ENCODE measurements at regions not wholly inside any gene's neighbourhood (a gene's known extent, or its start where the extent isn't known, plus 50 kb on each side); places are given as distances from the start of the nearest gene placed in this dataset.
A peak's percentile ranks its signal among the peaks of the same experiment; 100 is the strongest.
"Not testable (repeated sequence)": the region's sequence is repeated elsewhere in the genome, so short reads cannot be mapped to it uniquely, and the experiment has no call there.

DNA sequence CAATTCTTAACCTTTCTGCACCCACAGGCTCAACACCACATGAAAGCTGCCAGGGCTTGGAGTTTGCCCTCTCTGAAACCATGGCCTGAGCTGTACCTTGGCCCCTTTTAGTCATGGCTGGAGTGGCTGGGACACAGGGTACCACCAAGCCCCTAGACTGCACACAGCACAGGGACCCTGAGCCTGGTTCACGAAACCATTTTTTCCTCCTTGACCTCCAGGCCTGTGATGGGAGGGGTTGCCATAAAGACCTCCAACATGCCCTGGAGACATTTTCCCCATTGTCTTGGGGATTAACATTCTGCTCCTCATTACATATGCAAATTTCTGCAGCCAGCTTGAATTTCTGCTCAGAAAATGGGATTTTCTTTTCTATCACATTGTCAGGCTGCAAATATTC is 113.4 kb downstream of the XPNPEP1 start:
- not testable (repeated sequence) for H3K36me3 ChIP-seq (ENCODE audit: control insufficient read depth, insufficient read depth, low read length); H3K27ac ChIP-seq (ENCODE audit: low read depth, low read length, severe bottlenecking); H3K4me3 ChIP-seq (ENCODE audit: extremely low read depth, insufficient read depth, low read length, poor library complexity, severe bottlenecking); H3K4me1 ChIP-seq (ENCODE audit: control insufficient read depth, insufficient read depth, low read length, poor library complexity, severe bottlenecking)
- H3K9me3 ChIP-seq (ENCODE audit: control insufficient read depth, low read length): peaks cover 20% of the 10 kb centered on the region
- whole genome bisulfite sequencing, 2 experiments (ENCODE audit: insufficient coverage in 2 of 2): no CpG with 5 or more reads among the region's 1 CpG

DNA sequence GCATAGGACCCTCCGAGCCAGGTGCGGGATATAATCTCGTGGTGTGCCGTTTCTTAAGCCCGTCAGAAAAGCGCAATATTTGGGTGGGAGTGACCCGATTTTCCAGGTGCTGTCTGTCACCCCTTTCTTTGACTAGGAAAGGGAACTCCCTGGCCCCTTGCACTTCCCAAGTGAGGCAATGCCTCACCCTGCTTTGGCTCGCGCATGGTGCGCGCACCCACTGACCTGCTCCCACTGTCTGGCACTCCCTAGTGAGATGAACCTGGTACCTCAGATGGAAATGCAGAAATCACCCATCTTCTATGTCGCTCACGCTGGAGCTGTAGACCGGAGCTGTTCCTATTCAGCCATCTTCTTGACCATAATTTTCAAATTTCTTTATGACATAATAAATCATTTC is 122.1 kb downstream of the XPNPEP1 start:
- H3K4me3 ChIP-seq (ENCODE audit: extremely low read depth, insufficient read depth, low read length, poor library complexity, severe bottlenecking); H3K4me1 ChIP-seq (ENCODE audit: control insufficient read depth, insufficient read depth, low read length, poor library complexity, severe bottlenecking); H3K36me3 ChIP-seq (ENCODE audit: control insufficient read depth, insufficient read depth, low read length); H3K27ac ChIP-seq (ENCODE audit: low read depth, low read length, severe bottlenecking); H3K9me3 ChIP-seq (ENCODE audit: control insufficient read depth, low read length): not testable (repeated sequence)
- 95 to 96% methylated on average over 4 to 9 of the region's 14 CpGs for WGBS, 2 experiments (ENCODE audit: insufficient coverage in 2 of 2)

DNA sequence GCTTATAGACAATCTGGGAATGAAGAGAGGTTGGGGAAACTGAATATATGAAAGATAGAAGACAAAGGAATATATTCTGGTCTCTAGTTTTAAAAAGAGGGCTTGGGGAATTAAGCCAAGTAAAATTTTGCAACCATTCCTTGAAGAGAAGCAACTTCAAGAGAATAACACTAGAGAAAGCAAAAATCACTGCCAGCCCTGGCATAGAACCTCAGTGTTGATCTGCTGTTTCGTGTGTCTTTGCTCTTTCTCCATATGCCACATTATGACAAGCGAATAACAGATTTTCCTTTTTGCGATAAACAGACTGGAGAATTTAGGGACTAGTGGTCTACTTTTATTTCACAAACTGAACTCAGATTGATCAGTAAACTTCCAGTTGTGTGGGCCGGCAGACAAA is 132.7 kb downstream of the XPNPEP1 start:
- 88 to 92% methylated on average over 2 to 4 of the region's 4 CpGs for WGBS, 2 experiments (ENCODE audit: insufficient coverage in 2 of 2)
- Histone ChIP-seq H3K9me3 (ENCODE audit: control insufficient read depth, low read length) (peaks cover 4% of the 10 kb centered on the region), H3K27ac (ENCODE audit: low read depth, low read length, severe bottlenecking) (no peak overlapping the region), H3K36me3 (ENCODE audit: control insufficient read depth, insufficient read depth, low read length) (no peaks in the 10 kb centered on the region), H3K4me1 (ENCODE audit: control insufficient read depth, insufficient read depth, low read length, poor library complexity, severe bottlenecking) (no peaks in the 10 kb centered on the region), H3K4me3 (ENCODE audit: extremely low read depth, insufficient read depth, low read length, poor library complexity, severe bottlenecking) (no peak overlapping the region)

GRCh38 chr10:109784236-109784635 is 139.1 kb downstream of the XPNPEP1 start:
- H3K4me3 ChIP-seq (ENCODE audit: extremely low read depth, insufficient read depth, low read length, poor library complexity, severe bottlenecking): no peak overlapping the region
- WGBS, 2 experiments (ENCODE audit: insufficient coverage in 2 of 2): 69 to 100% methylated on average over 1 to 3 of the region's 3 CpGs
- no peaks in the 10 kb centered on the region for H3K9me3 ChIP-seq (ENCODE audit: control insufficient read depth, low read length)
- no peaks in the 10 kb centered on the region for H3K36me3 ChIP-seq (ENCODE audit: control insufficient read depth, insufficient read depth, low read length)
- H3K4me1 ChIP-seq (ENCODE audit: control insufficient read depth, insufficient read depth, low read length, poor library complexity, severe bottlenecking): peaks cover 3% of the 10 kb centered on the region
- H3K27ac ChIP-seq (ENCODE audit: low read depth, low read length, severe bottlenecking): no peak overlapping the region

- Histone ChIP-seq H3K36me3 (ENCODE audit: control insufficient read depth, insufficient read depth, low read length) (no peaks in the 10 kb centered on the region), H3K4me3 (ENCODE audit: extremely low read depth, insufficient read depth, low read length, poor library complexity, severe bottlenecking) (no peak overlapping the region), H3K9me3 (ENCODE audit: control insufficient read depth, low read length) (no peaks in the 10 kb centered on the region), H3K4me1 (ENCODE audit: control insufficient read depth, insufficient read depth, low read length, poor library complexity, severe bottlenecking) (peaks cover 3% of the 10 kb centered on the region), H3K27ac (ENCODE audit: low read depth, low read length, severe bottlenecking) (no peak overlapping the region)
- WGBS, 2 experiments (ENCODE audit: insufficient coverage in 2 of 2): 68 to 93% methylated on average over 2 to 3 of the region's 5 CpGs
Measured at GRCh38 chr10:109783286-109783685, 140.0 kb downstream of the XPNPEP1 start.

- Histone ChIP-seq H3K9me3 (ENCODE audit: control insufficient read depth, low read length) (no peaks in the 10 kb centered on the region), H3K27ac (ENCODE audit: low read depth, low read length, severe bottlenecking) (no peak overlapping the region), H3K4me1 (ENCODE audit: control insufficient read depth, insufficient read depth, low read length, poor library complexity, severe bottlenecking) (peaks cover 3% of the 10 kb centered on the region), H3K36me3 (ENCODE audit: control insufficient read depth, insufficient read depth, low read length) (no peaks in the 10 kb centered on the region), H3K4me3 (ENCODE audit: extremely low read depth, insufficient read depth, low read length, poor library complexity, severe bottlenecking) (no peak overlapping the region)
Measured at GRCh38 chr10:109780997-109781396, 142.3 kb downstream of the XPNPEP1 start.

GRCh38 chr10:109778993-109779392 is 144.3 kb downstream of the XPNPEP1 start:
- Histone ChIP-seq H3K27ac (ENCODE audit: low read depth, low read length, severe bottlenecking) (no peak overlapping the region), H3K4me3 (ENCODE audit: extremely low read depth, insufficient read depth, low read length, poor library complexity, severe bottlenecking) (no peak overlapping the region), H3K4me1 (ENCODE audit: control insufficient read depth, insufficient read depth, low read length, poor library complexity, severe bottlenecking) (peaks cover 2% of the 10 kb centered on the region), H3K9me3 (ENCODE audit: control insufficient read depth, low read length) (no peaks in the 10 kb centered on the region), H3K36me3 (ENCODE audit: control insufficient read depth, insufficient read depth, low read length) (no peaks in the 10 kb centered on the region)
- WGBS, 2 experiments (ENCODE audit: insufficient coverage in 2 of 2): no CpG with 5 or more reads among the region's 4 CpGs

- WGBS, 2 experiments (ENCODE audit: insufficient coverage in 2 of 2): no CpG with 5 or more reads among the region's 2 CpGs
- Histone ChIP-seq H3K27ac (ENCODE audit: low read depth, low read length, severe bottlenecking) (no peak overlapping the region), H3K4me3 (ENCODE audit: extremely low read depth, insufficient read depth, low read length, poor library complexity, severe bottlenecking) (no peak overlapping the region), H3K4me1 (ENCODE audit: control insufficient read depth, insufficient read depth, low read length, poor library complexity, severe bottlenecking) (no peaks in the 10 kb centered on the region), H3K9me3 (ENCODE audit: control insufficient read depth, low read length) (no peaks in the 10 kb centered on the region), H3K36me3 (ENCODE audit: control insufficient read depth, insufficient read depth, low read length) (no peaks in the 10 kb centered on the region)
Measured at GRCh38 chr10:109774121-109774440, 149.2 kb downstream of the XPNPEP1 start.

DNA sequence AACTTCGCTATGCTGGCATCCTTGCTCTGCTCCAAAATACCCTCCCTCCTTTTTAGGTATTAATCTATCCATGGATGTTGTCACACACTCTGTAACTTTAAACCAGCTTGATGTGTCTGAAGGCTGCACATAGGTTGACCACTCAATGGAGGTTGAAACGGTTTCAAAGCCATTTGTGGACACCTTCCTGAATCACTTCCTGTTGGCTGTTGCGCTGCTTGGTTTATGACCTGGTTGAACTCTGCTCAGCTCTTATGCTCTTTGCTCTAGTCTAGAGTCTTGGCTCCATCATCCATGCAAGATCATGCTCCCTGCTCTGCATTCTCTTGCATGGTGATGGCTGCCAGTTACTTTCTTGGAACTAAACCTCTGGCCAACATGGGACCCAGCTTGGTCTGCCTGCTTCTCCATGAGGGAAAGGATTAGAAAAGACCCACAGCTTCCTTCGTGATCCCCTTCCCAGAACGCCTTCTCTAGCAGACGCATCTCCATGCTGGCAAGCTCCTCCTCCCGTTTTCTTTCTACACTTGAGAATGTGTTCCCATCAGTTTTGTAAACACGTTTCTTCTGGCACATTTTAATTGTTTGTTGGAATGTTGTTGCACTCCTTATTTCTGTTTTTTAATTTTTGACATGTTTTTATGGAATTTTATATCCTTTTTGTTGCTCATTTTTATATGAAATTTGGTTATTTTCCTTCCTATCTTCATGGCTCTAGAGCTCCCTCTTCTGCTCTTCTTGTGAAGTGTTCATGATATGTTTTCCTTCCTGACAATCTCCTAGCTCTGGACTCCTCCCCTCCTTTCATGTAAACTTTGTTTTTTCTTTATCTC is 149.8 kb downstream of the XPNPEP1 start:
- Histone ChIP-seq H3K27ac (ENCODE audit: low read depth, low read length, severe bottlenecking) (no peak overlapping the region), H3K36me3 (ENCODE audit: control insufficient read depth, insufficient read depth, low read length) (no peaks in the 10 kb centered on the region), H3K4me3 (ENCODE audit: extremely low read depth, insufficient read depth, low read length, poor library complexity, severe bottlenecking) (no peak overlapping the region), H3K9me3 (ENCODE audit: control insufficient read depth, low read length) (no peaks in the 10 kb centered on the region), H3K4me1 (ENCODE audit: control insufficient read depth, insufficient read depth, low read length, poor library complexity, severe bottlenecking) (no peaks in the 10 kb centered on the region)
- WGBS, 2 experiments (ENCODE audit: insufficient coverage in 2 of 2): 79 to 92% methylated on average over 5 to 7 of the region's 8 CpGs

DNA sequence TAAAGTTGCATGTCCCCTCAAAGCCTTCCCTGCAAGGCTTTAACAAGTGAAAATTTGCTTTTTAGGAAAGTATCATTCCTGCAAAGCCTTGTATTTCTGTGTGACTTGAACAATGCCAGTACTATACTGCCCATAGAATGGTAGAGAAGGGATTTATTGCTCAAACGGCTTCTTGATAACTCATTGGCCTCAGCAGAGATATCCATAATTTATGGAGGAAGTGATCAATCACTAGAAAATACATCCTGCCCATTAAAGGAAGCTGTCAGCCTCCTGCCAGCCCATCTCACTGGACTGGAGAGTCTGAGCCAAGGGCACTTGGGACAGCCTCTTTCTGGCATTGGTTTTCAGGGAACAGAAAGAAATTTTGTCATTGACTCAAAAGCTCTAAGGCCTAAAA is 152.6 kb downstream of the XPNPEP1 start:
- no CpG with 5 or more reads among the region's 1 CpG for WGBS, 2 experiments (ENCODE audit: insufficient coverage in 2 of 2)
- H3K4me3 ChIP-seq (ENCODE audit: extremely low read depth, insufficient read depth, low read length, poor library complexity, severe bottlenecking): no peak overlapping the region
- no peaks in the 10 kb centered on the region for H3K36me3 ChIP-seq (ENCODE audit: control insufficient read depth, insufficient read depth, low read length)
- H3K27ac ChIP-seq (ENCODE audit: low read depth, low read length, severe bottlenecking): peak overlapping the region; percentile 33
- H3K9me3 ChIP-seq (ENCODE audit: control insufficient read depth, low read length): no peaks in the 10 kb centered on the region
- H3K4me1 ChIP-seq (ENCODE audit: control insufficient read depth, insufficient read depth, low read length, poor library complexity, severe bottlenecking): no peaks in the 10 kb centered on the region

GRCh38 chr10:109769966-109770365 is 153.3 kb downstream of the XPNPEP1 start:
- H3K9me3 ChIP-seq (ENCODE audit: control insufficient read depth, low read length): no peaks in the 10 kb centered on the region
- 75 to 100% methylated on average over 2 of the region's 2 CpGs for WGBS, 2 experiments (ENCODE audit: insufficient coverage in 2 of 2)
- H3K36me3 ChIP-seq (ENCODE audit: control insufficient read depth, insufficient read depth, low read length): no peaks in the 10 kb centered on the region
- H3K27ac ChIP-seq (ENCODE audit: low read depth, low read length, severe bottlenecking): no peak overlapping the region
- H3K4me3 ChIP-seq (ENCODE audit: extremely low read depth, insufficient read depth, low read length, poor library complexity, severe bottlenecking): no peak overlapping the region
- no peaks in the 10 kb centered on the region for H3K4me1 ChIP-seq (ENCODE audit: control insufficient read depth, insufficient read depth, low read length, poor library complexity, severe bottlenecking)

All from mesodermal cell (in vitro differentiated cells).